Fibroblast of pulmonary artery (primary cell): ENCODE measurements at regions not wholly inside any gene's neighbourhood (a gene's known extent, or its start where the extent isn't known, plus 50 kb on each side); places are given as distances from the start of the nearest gene placed in this dataset.

ENCODE experiments used
- DNase-seq: peaks from one replicate; pipeline ENCODE4 v3.0.0-alpha.2; 2010; ENCODE audit warnings: low read depth
- H3K4me3 ChIP-seq: replicated peaks from 2 replicates; pipeline ENCODE4 v1.5.1; 2011; ENCODE audit warnings: low read depth, mild to moderate bottlenecking, control low read depth, low read length, moderate library complexity
- CTCF ChIP-seq: IDR thresholded peaks from 2 replicates; pipeline ENCODE4 v1.5.1; 2011; ENCODE audit warnings: mild to moderate bottlenecking, control low read depth, low read length, inconsistent platforms; ENCODE audit errors: missing control alignments

GRCh38 chr15:62961134-62961533, 81.4 kb upstream of the TPM1 start:
- H3K4me3 ChIP-seq: no peak overlapping the region
- DNase-seq: no peak

GRCh38 chr15:62962101-62962995, 80.2 kb upstream of the TPM1 start:
- H3K4me3 ChIP-seq: no peak overlapping the region
- DNase-seq: no peak
- TF ChIP-seq CTCF: no peak

More at GRCh38 chr15:62961134-62961533, 81.4 kb upstream of the TPM1 start:
- TF ChIP-seq CTCF: no peak

GRCh38 chr15:62964251-62964650, 78.3 kb upstream of the TPM1 start:
- no peak for TF ChIP-seq CTCF
- no peak overlapping the region for H3K4me3 ChIP-seq
- DNase-seq: no peak

- TF ChIP-seq CTCF: no peak
- no peak for DNase-seq
Measured at GRCh38 chr15:62966294-62967078, 76.1 kb upstream of the TPM1 start.

GRCh38 chr15:62968699-62969098, 73.8 kb upstream of the TPM1 start:
- DNase-seq: no peak
- no peak for TF ChIP-seq CTCF
- H3K4me3 ChIP-seq: no peak overlapping the region

More at GRCh38 chr15:62966294-62967078, 76.1 kb upstream of the TPM1 start:
- no peak overlapping the region for H3K4me3 ChIP-seq

GRCh38 chr15:62969442-62970089, 73.0 kb upstream of the TPM1 start:
- TF ChIP-seq CTCF: no peak
- DNase-seq: no peak
- H3K4me3 ChIP-seq: no peak overlapping the region
